Activated CD8-positive, alpha-beta memory T cell treated with anti-CD3 and anti-CD28 coated beads, Interleukin-2, amount 10 ng/mL, durations not matched to agents 7 days and 5 days (primary cell): ENCODE measurements at regions not wholly inside any gene's neighbourhood (a gene's known extent, or its start where the extent isn't known, plus 50 kb on each side); places are given as distances from the start of the nearest gene placed in this dataset.

Experiments
- ATAC-seq: fragments of 150-1000 bp; cut with Tn5 transposase; one replicate; pipeline ENCODE4 v1.10.0; 2021; ENCODE audit warnings: moderate library complexity
- CTCF ChIA-PET: fragments of 350-600 bp; sonication (Branson Sonifier 250); formaldehyde crosslinking; loops from one replicate; lab custom pipeline; 2021; ENCODE audit warnings: antibody characterized with exemption; lab: Charles Lee
- DNase-seq: peaks from one replicate; pipeline ENCODE4 v3.0.0-alpha.2; 2020
- H3K27ac Mint-ChIP-seq: one replicate; pipeline ENCODE4 v1.8.0; 2021; ENCODE audit warnings: mild to moderate bottlenecking, mixed read lengths
- H3K27me3 Mint-ChIP-seq: one replicate; pipeline ENCODE4 v1.8.0; 2021; ENCODE audit warnings: mixed read lengths
- H3K36me3 Mint-ChIP-seq: one replicate; pipeline ENCODE4 v1.8.0; 2021; ENCODE audit warnings: mild to moderate bottlenecking, mixed read lengths
- H3K4me1 Mint-ChIP-seq: one replicate; pipeline ENCODE4 v1.8.0; 2021; ENCODE audit warnings: mixed read lengths
- H3K4me3 Mint-ChIP-seq: one replicate; pipeline ENCODE4 v1.8.0; 2021; ENCODE audit warnings: mild to moderate bottlenecking, moderate library complexity, mixed read lengths
- H3K9me3 Mint-ChIP-seq: one replicate; pipeline ENCODE4 v1.8.0; 2022; ENCODE audit warnings: low read depth, mixed read lengths

GRCh38 chr5:5632678-5633077 lies 210.2 kb downstream of the ICE1 start:
- CTCF ChIA-PET: no interaction called here
- DNase-seq: no peak

GRCh38 chr5:5629607-5629978 lies 207.1 kb downstream of the ICE1 start:
- H3K4me1 Mint-ChIP-seq: no peaks in the 10 kb centered on the region
- DNase-seq (no peak), ATAC-seq (no peak)
- H3K27me3 Mint-ChIP-seq: no peaks in the 10 kb centered on the region
- H3K9me3 Mint-ChIP-seq: peaks cover 2% of the 10 kb centered on the region
- H3K27ac Mint-ChIP-seq: no peak overlapping the region
- H3K4me3 Mint-ChIP-seq: no peak overlapping the region
- no peaks in the 10 kb centered on the region for H3K36me3 Mint-ChIP-seq
- CTCF ChIA-PET: no interaction called here

More at GRCh38 chr5:5632678-5633077, 210.2 kb downstream of the ICE1 start:
- Mint-ChIP-seq H3K4me1 (no peaks in the 10 kb centered on the region), H3K36me3 (no peaks in the 10 kb centered on the region), H3K9me3 (no peaks in the 10 kb centered on the region), H3K27ac (no peak overlapping the region), H3K4me3 (no peak overlapping the region), H3K27me3 (peaks cover 5% of the 10 kb centered on the region)
- ATAC-seq: no peak

DNA sequence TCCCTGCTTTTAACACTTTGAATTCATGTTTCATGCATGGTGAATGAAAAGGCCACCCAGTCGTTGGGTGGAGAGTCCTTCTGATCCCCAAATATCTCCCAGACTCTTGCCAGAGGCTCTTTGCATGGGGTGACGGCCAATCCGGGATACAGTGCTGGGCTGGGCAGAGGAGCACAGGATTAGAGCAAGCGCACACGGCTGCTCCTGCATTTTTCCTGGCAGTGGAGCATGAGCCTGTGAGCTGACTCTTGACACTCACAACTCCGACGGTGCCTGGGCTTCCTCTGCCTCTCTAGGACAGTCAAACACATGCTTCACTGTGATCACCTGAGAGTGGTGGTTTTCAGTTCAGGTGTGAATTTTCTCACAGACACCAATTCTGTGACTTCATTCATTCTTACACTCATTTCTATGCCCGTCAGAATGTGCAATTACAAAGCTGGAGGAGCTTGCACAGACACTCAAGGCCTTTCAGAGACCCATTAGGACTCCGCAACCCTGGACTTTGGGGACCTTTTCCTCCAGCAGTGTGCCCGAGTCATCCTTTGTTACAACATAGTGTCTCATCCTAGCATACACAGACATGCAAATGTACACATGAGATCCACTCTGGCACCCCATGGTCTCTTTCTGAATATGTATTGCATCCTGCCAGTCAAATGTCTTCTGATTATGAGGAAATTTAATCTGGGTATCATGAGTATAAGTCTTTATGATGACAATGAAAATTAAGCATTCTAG lies 206.6 kb downstream of the ICE1 start:
- no peak for DNase-seq
- ATAC-seq: no peak
- H3K9me3 Mint-ChIP-seq: peaks cover 2% of the 10 kb centered on the region
- no peaks in the 10 kb centered on the region for H3K27me3 Mint-ChIP-seq
- no peaks in the 10 kb centered on the region for H3K36me3 Mint-ChIP-seq
- CTCF ChIA-PET: no interaction called here
- no peaks in the 10 kb centered on the region for H3K4me1 Mint-ChIP-seq
- H3K27ac Mint-ChIP-seq: no peak overlapping the region
- no peak overlapping the region for H3K4me3 Mint-ChIP-seq

- H3K4me1 Mint-ChIP-seq: no peaks in the 10 kb centered on the region
- ATAC-seq (no peak), DNase-seq (no peak)
- peaks cover 11% of the 10 kb centered on the region for H3K9me3 Mint-ChIP-seq
- CTCF ChIA-PET: no interaction called here
- H3K27me3 Mint-ChIP-seq: no peaks in the 10 kb centered on the region
- H3K4me3 Mint-ChIP-seq: no peak overlapping the region
- H3K27ac Mint-ChIP-seq: no peak overlapping the region
- no peaks in the 10 kb centered on the region for H3K36me3 Mint-ChIP-seq
Observed at GRCh38 chr5:5626412-5626811, 203.9 kb downstream of the ICE1 start.

GRCh38 chr5:5625491-5625890 lies 203.0 kb downstream of the ICE1 start:
- no peaks in the 10 kb centered on the region for H3K27me3 Mint-ChIP-seq
- no peaks in the 10 kb centered on the region for H3K4me1 Mint-ChIP-seq
- CTCF ChIA-PET: no interaction called here
- ATAC-seq (no peak), DNase-seq (no peak)
- H3K36me3 Mint-ChIP-seq: no peaks in the 10 kb centered on the region
- H3K4me3 Mint-ChIP-seq: no peak overlapping the region
- no peak overlapping the region for H3K27ac Mint-ChIP-seq
- peaks cover 11% of the 10 kb centered on the region for H3K9me3 Mint-ChIP-seq

DNA sequence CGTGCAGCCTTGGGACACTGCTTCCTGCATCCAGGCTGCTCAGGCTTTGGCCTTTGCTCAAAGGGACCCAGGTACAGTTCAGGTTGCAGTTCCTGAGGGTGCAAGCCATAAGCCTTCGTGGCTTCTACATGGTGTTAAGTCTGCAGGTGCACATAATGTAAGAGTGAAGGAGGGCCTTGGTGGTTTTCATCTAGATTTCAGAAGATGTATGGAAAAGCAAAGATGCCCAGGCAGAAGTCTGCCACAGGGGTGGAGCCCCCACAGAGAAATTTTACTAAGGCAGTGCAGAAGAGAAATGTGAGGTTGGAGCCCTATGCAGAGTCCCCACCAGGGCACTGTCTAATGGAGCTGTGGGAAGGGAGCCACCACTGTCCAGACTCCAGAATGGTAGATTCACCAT lies 200.9 kb downstream of the ICE1 start:
- no peak overlapping the region for H3K27ac Mint-ChIP-seq
- peaks cover 11% of the 10 kb centered on the region for H3K9me3 Mint-ChIP-seq
- DNase-seq: no peak
- CTCF ChIA-PET: no interaction called here
- H3K4me3 Mint-ChIP-seq: no peak overlapping the region
- H3K36me3 Mint-ChIP-seq: no peaks in the 10 kb centered on the region
- no peaks in the 10 kb centered on the region for H3K4me1 Mint-ChIP-seq
- ATAC-seq: no peak
- H3K27me3 Mint-ChIP-seq: no peaks in the 10 kb centered on the region

DNA sequence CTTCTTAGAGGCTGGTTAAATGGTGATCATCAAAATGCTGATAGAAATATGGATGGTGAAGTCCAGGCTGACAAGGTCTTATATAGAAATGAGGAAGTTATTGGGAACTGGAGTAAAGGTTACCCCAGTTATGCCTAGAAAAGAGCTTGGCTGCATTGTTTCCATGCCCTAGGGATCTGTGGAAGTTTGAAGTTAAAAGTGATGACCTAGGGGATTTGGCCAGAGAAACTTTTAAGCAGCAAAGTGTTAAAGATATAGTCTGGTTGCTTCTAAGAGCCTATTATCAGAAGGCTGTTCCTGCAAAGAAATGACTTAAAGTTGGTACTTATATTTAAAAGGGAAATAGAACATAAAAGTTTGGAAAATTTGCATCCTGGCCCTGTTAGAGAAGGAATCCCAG lies 200.3 kb downstream of the ICE1 start:
- ATAC-seq (no peak), DNase-seq (no peak)
- peaks cover under 1% of the 10 kb centered on the region for H3K27me3 Mint-ChIP-seq
- CTCF ChIA-PET: no interaction called here
- no peak overlapping the region for H3K27ac Mint-ChIP-seq
- no peak overlapping the region for H3K4me3 Mint-ChIP-seq
- H3K36me3 Mint-ChIP-seq: no peaks in the 10 kb centered on the region
- no peaks in the 10 kb centered on the region for H3K4me1 Mint-ChIP-seq
- H3K9me3 Mint-ChIP-seq: peaks cover 11% of the 10 kb centered on the region

DNA sequence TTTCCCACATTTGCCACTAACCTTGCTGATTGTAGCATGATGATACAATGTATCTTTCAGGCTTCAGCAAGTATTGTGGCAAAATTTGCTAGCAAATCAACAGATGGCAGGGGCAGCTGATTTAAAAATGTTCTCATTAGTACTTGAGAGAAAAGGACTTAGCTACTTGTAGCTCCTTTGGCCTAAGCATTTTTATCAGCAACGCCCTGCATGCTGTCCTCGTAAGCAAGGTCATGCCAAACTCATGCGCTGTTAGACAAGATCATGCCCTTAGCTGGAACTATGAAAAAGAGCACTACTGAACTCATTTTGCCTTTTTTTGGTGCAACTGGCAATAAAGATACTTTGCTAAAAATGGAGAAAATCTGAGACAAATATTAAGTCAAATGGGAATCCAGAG lies 197.1 kb downstream of the ICE1 start:
- DNase-seq (no peak), ATAC-seq (no peak)
- Mint-ChIP-seq H3K36me3 (no peaks in the 10 kb centered on the region), H3K9me3 (peaks cover 9% of the 10 kb centered on the region), H3K4me3 (no peak overlapping the region), H3K27me3 (peaks cover 11% of the 10 kb centered on the region), H3K27ac (no peak overlapping the region), H3K4me1 (no peaks in the 10 kb centered on the region)
- CTCF ChIA-PET: no interaction called here

DNA sequence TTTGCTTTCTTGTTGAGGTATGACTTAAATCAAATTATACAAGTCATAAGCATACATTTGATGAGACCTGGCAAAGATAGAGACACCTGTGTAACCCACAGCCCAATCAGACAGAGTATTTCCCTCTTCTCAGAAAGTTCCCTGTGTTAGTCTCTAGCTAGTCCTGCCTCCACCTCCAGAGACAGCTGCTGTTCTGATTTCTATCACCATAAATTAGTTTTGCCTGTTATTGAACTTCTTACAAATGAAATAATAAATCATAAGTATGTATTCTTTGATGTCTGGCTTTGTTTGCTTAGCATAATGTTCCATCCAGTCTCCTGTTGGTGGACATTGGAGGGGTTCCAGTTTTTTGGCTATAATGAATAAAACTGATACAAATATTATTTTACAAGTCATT lies 194.5 kb downstream of the ICE1 start:
- H3K36me3 Mint-ChIP-seq: no peaks in the 10 kb centered on the region
- CTCF ChIA-PET: no interaction called here

DNA sequence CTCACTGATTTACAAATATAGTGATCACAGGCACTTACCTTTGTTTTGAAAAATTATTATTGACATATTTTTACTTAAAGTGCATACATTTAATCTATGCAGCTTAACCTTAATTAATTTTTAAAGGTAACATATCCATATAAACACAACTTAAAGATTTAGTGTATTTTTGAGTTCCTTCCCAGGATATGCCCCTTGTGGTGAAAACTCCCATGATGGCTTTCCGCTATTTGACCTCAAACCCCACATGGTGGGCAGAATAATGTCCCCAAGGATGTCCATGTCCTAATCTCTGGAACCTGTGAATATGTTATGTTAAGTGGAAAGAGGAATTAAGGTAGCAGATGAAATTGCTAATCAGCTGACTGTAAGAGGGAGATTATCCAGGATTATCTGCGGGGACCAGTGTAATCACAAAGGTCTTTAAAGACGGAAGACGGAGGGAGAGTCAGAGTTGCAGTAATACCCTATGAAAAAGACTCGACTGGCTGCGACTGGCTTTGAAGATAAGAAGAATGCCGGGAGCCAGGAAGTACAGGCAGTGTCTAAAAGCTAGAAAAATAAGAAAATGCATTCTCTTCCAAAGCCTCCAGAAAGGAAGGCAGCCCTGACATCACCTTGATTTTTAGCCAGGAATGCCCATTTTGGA lies 193.9 kb downstream of the ICE1 start:
- H3K27ac Mint-ChIP-seq: no peak overlapping the region
- H3K4me1 Mint-ChIP-seq: no peaks in the 10 kb centered on the region
- no peak overlapping the region for H3K4me3 Mint-ChIP-seq
- H3K36me3 Mint-ChIP-seq: no peaks in the 10 kb centered on the region
- DNase-seq: no peak
- H3K27me3 Mint-ChIP-seq: peaks cover 11% of the 10 kb centered on the region
- H3K9me3 Mint-ChIP-seq: no peaks in the 10 kb centered on the region
- CTCF ChIA-PET: no interaction called here
- ATAC-seq: no peak

More for the DNA sequence above, 194.5 kb downstream of the ICE1 start:
- no peaks in the 10 kb centered on the region for H3K4me1 Mint-ChIP-seq
- ATAC-seq: no peak
- no peak for DNase-seq
- no peak overlapping the region for H3K27ac Mint-ChIP-seq
- no peak overlapping the region for H3K4me3 Mint-ChIP-seq
- H3K27me3 Mint-ChIP-seq: peaks cover 11% of the 10 kb centered on the region
- H3K9me3 Mint-ChIP-seq: no peaks in the 10 kb centered on the region

GRCh38 chr5:5615569-5615968 lies 193.1 kb downstream of the ICE1 start:
- CTCF ChIA-PET: no interaction called here
- Mint-ChIP-seq H3K27me3 (peaks cover 11% of the 10 kb centered on the region), H3K4me1 (no peaks in the 10 kb centered on the region), H3K4me3 (no peak overlapping the region), H3K36me3 (no peaks in the 10 kb centered on the region), H3K9me3 (no peaks in the 10 kb centered on the region), H3K27ac (no peak overlapping the region)
- ATAC-seq: no peak
- DNase-seq: no peak

GRCh38 chr5:5613261-5613990 lies 190.9 kb downstream of the ICE1 start:
- no peak for ATAC-seq
- Mint-ChIP-seq H3K9me3 (no peaks in the 10 kb centered on the region), H3K27ac (no peak overlapping the region), H3K4me1 (no peaks in the 10 kb centered on the region), H3K36me3 (no peaks in the 10 kb centered on the region), H3K27me3 (peaks cover 11% of the 10 kb centered on the region), H3K4me3 (no peak overlapping the region)
- CTCF ChIA-PET: no interaction called here
- no peak for DNase-seq

DNA sequence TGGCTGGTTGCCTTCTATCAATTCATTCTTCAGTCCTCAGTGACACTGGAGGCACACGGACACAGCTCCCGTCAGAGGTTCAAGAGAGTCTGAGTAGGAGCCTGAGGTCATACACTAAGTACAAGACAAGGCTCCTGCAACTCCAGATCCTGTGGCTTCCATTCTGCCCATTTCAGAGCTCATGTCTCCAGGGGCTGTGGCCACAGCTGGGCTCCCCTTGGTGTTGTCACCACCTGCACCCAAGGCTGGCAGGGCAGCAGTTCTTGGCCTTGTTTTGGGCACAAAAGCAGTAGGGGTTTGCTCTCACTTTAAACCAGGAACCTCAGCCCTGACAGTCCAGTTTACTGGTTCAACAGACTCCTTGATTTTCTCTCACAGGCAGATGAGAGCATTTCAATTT lies 189.6 kb downstream of the ICE1 start:
- Mint-ChIP-seq H3K4me1 (no peaks in the 10 kb centered on the region), H3K27me3 (peaks cover 9% of the 10 kb centered on the region), H3K9me3 (no peaks in the 10 kb centered on the region), H3K27ac (no peak overlapping the region), H3K36me3 (no peaks in the 10 kb centered on the region), H3K4me3 (no peak overlapping the region)
- CTCF ChIA-PET: no interaction called here
- DNase-seq (no peak), ATAC-seq (no peak)

GRCh38 chr5:5609935-5610334 lies 187.5 kb downstream of the ICE1 start:
- Mint-ChIP-seq H3K4me1 (no peaks in the 10 kb centered on the region), H3K36me3 (no peaks in the 10 kb centered on the region), H3K27ac (no peak overlapping the region), H3K27me3 (peaks cover 2% of the 10 kb centered on the region), H3K4me3 (no peak overlapping the region), H3K9me3 (no peaks in the 10 kb centered on the region)
- ATAC-seq: no peak
- no peak for DNase-seq
- CTCF ChIA-PET: no interaction called here
